Liver (tissue), 8 donors: ENCODE measurements at regions not wholly inside any gene's neighbourhood (a gene's known extent, or its start where the extent isn't known, plus 50 kb on each side); places are given as distances from the start of the nearest gene placed in this dataset.

ENCODE experiments used
- DNase-seq: peaks from one replicate; pipeline ENCODE4 v3.0.0-alpha.2; 2017; ENCODE audit warnings: low spot score
- H3K27ac ChIP-seq, 2 donors: one replicate each; pipeline ENCODE4 v1.7.0; 2013; ENCODE audit warnings: inconsistent platforms in 2 of 2, low read length in 2 of 2, control low read depth in 1 of 2, low read depth in 1 of 2, mild to moderate bottlenecking in 1 of 2
- H3K27me3 ChIP-seq, 4 donors: one replicate each; pipeline versions ENCODE4 v1.6.1 to v1.7.0; 2013; ENCODE audit warnings: low read length in 3 of 4, inconsistent platforms in 1 of 4, mild to moderate bottlenecking in 1 of 4, moderate library complexity in 1 of 4; ENCODE audit not compliant: control insufficient read depth in 4 of 4, insufficient read depth in 4 of 4
- H3K36me3 ChIP-seq, 4 donors: one replicate each; pipeline versions ENCODE4 v1.6.1 to v1.7.0; 2013; ENCODE audit warnings: low read length in 3 of 4, mild to moderate bottlenecking in 3 of 4, low read depth in 1 of 4, moderate library complexity in 1 of 4; ENCODE audit not compliant: control insufficient read depth in 4 of 4, insufficient read depth in 3 of 4
- H3K4me1 ChIP-seq, 4 donors: one replicate each; pipeline versions ENCODE4 v1.6.1 to v1.7.0; 2013; ENCODE audit warnings: low read length in 3 of 4, mild to moderate bottlenecking in 3 of 4, moderate library complexity in 1 of 4; ENCODE audit not compliant: control insufficient read depth in 4 of 4, insufficient read depth in 4 of 4
- H3K4me3 ChIP-seq, 3 donors: one replicate each; pipeline versions ENCODE4 v1.6.1 to v1.7.0; 2013; ENCODE audit warnings: low read length in 3 of 3, control low read depth in 1 of 3, low read depth in 1 of 3, mild to moderate bottlenecking in 1 of 3
- H3K9ac ChIP-seq, 2 donors: one replicate each; pipeline ENCODE4 v1.7.0; 2013; ENCODE audit warnings: low read length in 2 of 2, mild to moderate bottlenecking in 2 of 2, moderate library complexity in 2 of 2, control low read depth in 1 of 2, low read depth in 1 of 2
- H3K9me3 ChIP-seq, 4 donors: one replicate each; pipeline versions ENCODE4 v1.6.1 to v1.7.0; 2013; ENCODE audit warnings: low read length in 3 of 4; ENCODE audit not compliant: control insufficient read depth in 4 of 4
- EGR1 ChIP-seq, 2 donors: IDR thresholded peaks; 2 replicates each; pipeline ENCODE4 v1.6.1; 2016 to 2018; ENCODE audit warnings: antibody characterized with exemption in 2 of 2, low read depth in 2 of 2
- FOXA1 ChIP-seq: IDR thresholded peaks from 2 replicates; pipeline ENCODE4 v1.6.1; 2016; ENCODE audit warnings: antibody characterized with exemption
- FOXA2 ChIP-seq: IDR thresholded peaks from 2 replicates; pipeline ENCODE4 v1.6.1; 2016; ENCODE audit warnings: antibody characterized with exemption
- GABPA ChIP-seq, 2 donors: IDR thresholded peaks in 1 of 2; conservative IDR thresholded peaks in 1 of 2; 2 replicates each; pipeline ENCODE4 v1.6.1; 2016; ENCODE audit warnings: antibody characterized with exemption in 2 of 2, mild to moderate bottlenecking in 1 of 2, moderate library complexity in 1 of 2
- HNF4A ChIP-seq, 2 donors: conservative IDR thresholded peaks; 2 replicates each; pipeline ENCODE4 v1.6.1; 2016; ENCODE audit warnings: antibody characterized with exemption in 2 of 2, mild to moderate bottlenecking in 2 of 2
- HNF4G ChIP-seq: IDR thresholded peaks from 2 replicates; pipeline ENCODE4 v1.6.1; 2016; ENCODE audit warnings: antibody characterized with exemption
- JUND ChIP-seq, 2 donors: IDR thresholded peaks; 2 replicates each; pipeline ENCODE4 v1.6.1; 2016; ENCODE audit warnings: antibody characterized with exemption in 2 of 2
- NR2F2 ChIP-seq: IDR thresholded peaks from 2 replicates; pipeline ENCODE4 v1.6.1; 2016; ENCODE audit warnings: antibody characterized with exemption
- RAD21 ChIP-seq, 2 donors: IDR thresholded peaks; 2 replicates each; pipeline ENCODE4 v1.6.1; 2016; ENCODE audit warnings: antibody characterized with exemption in 2 of 2, mild to moderate bottlenecking in 2 of 2
- RXRA ChIP-seq, 2 donors: IDR thresholded peaks; 2 replicates each; pipeline ENCODE4 v1.6.1; 2017 to 2018; ENCODE audit warnings: antibody characterized with exemption in 2 of 2, mild to moderate bottlenecking in 1 of 2
- SP1 ChIP-seq: IDR thresholded peaks from 2 replicates; pipeline ENCODE4 v1.6.1; 2018; ENCODE audit warnings: antibody characterized with exemption, mild to moderate bottlenecking
- TAF1 ChIP-seq: conservative IDR thresholded peaks from 2 replicates; pipeline ENCODE4 v1.6.1; 2016; ENCODE audit warnings: antibody characterized with exemption, mild to moderate bottlenecking
- YY1 ChIP-seq: IDR thresholded peaks from 2 replicates; pipeline ENCODE4 v1.6.1; 2016; ENCODE audit warnings: antibody characterized with exemption, mild to moderate bottlenecking
- WGBS: extraction: QIAGEN DNeasy Blood & Tissue Kit; methylation state at CpG from one replicate; pipeline ENCODE4 v1.1.7; 2013; 5-methylcytosine and 5-hydroxymethylcytosine counted together
- TF ChIP-seq, protein P1 (sequence below): IDR thresholded peaks from 2 replicates; pipeline ENCODE4 v1.6.1; 2016; ENCODE audit warnings: antibody characterized with exemption
- TF ChIP-seq, protein P2 (sequence below): IDR thresholded peaks from 2 replicates; pipeline ENCODE4 v1.6.1; 2016; ENCODE audit warnings: antibody characterized with exemption
- TF ChIP-seq, protein P3 (sequence below): IDR thresholded peaks from 2 replicates; pipeline ENCODE4 v1.6.1; 2016; ENCODE audit warnings: antibody characterized with exemption, mild to moderate bottlenecking
- TF ChIP-seq, protein P4 (sequence below): fragments of 150-350 bp; IDR thresholded peaks from 2 replicates; pipeline ENCODE4 v1.5.1; 2017; ENCODE audit warnings: improper control_type of control experiment, low read depth, low read length; ENCODE audit not compliant: missing input control
- TF ChIP-seq, protein P5 (sequence below): IDR thresholded peaks from 2 replicates; pipeline ENCODE4 v1.6.1; 2016; ENCODE audit warnings: antibody characterized with exemption
- donor health status: healthy.
- donor health status: healthy.
- donor health status: healthy.
- donor health status: healthy.
- donor health status: healthy.

DNA sequence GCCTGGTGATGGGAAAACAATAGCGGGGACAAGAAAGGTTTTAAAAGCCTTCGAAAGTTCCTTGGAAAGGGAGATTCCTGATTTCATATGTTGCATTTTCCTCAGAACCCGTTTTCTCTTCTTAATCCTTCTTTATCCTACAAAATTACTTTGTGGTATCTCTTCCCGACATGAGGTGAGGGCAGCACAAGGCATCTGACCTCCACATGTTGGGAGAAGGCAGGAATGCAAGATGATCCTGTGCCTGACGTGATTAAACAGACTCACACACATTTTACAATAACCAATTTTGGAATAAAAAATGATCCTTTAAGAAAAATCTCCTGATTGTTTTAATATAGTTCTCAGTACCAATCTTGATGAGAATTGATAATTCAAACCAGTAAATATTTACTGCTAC lies 153.3 kb upstream of the MKLN1 start:
- H3K36me3 ChIP-seq = no peaks in the 10 kb centered on the region
- 85% methylated on average over 5 of the region's 5 CpGs for WGBS
- no peaks in the 10 kb centered on the region for H3K9me3 ChIP-seq
- no peaks in the 10 kb centered on the region for H3K27me3 ChIP-seq
- no peak overlapping the region for H3K27ac ChIP-seq
- TF ChIP-seq, protein P1, sequence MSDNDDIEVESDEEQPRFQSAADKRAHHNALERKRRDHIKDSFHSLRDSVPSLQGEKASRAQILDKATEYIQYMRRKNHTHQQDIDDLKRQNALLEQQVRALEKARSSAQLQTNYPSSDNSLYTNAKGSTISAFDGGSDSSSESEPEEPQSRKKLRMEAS = no peak
- TF ChIP-seq EGR1 (IDR thresholded peaks at IDR 0.05; ENCODE audit: low read depth in 2 of 2) (no peak), RXRA (IDR thresholded peaks at IDR 0.05) (no peak), GABPA (IDR thresholded peaks at IDR 0.05 in 1 of 2, conservative IDR thresholded peaks at IDR 0.05 in 1 of 2) (no peak), NR2F2 (no peak), JUND (IDR thresholded peaks at IDR 0.05) (no peak), TAF1 (no peak), FOXA1 (no peak), SP1 (no peak), FOXA2 (no peak), HNF4A (conservative IDR thresholded peaks at IDR 0.05) (no peak), YY1 (no peak), RAD21 (IDR thresholded peaks at IDR 0.05) (no peak), HNF4G (no peak)
- TF ChIP-seq, protein P2, sequence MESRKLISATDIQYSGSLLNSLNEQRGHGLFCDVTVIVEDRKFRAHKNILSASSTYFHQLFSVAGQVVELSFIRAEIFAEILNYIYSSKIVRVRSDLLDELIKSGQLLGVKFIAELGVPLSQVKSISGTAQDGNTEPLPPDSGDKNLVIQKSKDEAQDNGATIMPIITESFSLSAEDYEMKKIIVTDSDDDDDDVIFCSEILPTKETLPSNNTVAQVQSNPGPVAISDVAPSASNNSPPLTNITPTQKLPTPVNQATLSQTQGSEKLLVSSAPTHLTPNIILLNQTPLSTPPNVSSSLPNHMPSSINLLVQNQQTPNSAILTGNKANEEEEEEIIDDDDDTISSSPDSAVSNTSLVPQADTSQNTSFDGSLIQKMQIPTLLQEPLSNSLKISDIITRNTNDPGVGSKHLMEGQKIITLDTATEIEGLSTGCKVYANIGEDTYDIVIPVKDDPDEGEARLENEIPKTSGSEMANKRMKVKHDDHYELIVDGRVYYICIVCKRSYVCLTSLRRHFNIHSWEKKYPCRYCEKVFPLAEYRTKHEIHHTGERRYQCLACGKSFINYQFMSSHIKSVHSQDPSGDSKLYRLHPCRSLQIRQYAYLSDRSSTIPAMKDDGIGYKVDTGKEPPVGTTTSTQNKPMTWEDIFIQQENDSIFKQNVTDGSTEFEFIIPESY = no peak
- TF ChIP-seq, protein P3, sequence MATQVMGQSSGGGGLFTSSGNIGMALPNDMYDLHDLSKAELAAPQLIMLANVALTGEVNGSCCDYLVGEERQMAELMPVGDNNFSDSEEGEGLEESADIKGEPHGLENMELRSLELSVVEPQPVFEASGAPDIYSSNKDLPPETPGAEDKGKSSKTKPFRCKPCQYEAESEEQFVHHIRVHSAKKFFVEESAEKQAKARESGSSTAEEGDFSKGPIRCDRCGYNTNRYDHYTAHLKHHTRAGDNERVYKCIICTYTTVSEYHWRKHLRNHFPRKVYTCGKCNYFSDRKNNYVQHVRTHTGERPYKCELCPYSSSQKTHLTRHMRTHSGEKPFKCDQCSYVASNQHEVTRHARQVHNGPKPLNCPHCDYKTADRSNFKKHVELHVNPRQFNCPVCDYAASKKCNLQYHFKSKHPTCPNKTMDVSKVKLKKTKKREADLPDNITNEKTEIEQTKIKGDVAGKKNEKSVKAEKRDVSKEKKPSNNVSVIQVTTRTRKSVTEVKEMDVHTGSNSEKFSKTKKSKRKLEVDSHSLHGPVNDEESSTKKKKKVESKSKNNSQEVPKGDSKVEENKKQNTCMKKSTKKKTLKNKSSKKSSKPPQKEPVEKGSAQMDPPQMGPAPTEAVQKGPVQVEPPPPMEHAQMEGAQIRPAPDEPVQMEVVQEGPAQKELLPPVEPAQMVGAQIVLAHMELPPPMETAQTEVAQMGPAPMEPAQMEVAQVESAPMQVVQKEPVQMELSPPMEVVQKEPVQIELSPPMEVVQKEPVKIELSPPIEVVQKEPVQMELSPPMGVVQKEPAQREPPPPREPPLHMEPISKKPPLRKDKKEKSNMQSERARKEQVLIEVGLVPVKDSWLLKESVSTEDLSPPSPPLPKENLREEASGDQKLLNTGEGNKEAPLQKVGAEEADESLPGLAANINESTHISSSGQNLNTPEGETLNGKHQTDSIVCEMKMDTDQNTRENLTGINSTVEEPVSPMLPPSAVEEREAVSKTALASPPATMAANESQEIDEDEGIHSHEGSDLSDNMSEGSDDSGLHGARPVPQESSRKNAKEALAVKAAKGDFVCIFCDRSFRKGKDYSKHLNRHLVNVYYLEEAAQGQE = no peak
- TF ChIP-seq, protein P4, sequence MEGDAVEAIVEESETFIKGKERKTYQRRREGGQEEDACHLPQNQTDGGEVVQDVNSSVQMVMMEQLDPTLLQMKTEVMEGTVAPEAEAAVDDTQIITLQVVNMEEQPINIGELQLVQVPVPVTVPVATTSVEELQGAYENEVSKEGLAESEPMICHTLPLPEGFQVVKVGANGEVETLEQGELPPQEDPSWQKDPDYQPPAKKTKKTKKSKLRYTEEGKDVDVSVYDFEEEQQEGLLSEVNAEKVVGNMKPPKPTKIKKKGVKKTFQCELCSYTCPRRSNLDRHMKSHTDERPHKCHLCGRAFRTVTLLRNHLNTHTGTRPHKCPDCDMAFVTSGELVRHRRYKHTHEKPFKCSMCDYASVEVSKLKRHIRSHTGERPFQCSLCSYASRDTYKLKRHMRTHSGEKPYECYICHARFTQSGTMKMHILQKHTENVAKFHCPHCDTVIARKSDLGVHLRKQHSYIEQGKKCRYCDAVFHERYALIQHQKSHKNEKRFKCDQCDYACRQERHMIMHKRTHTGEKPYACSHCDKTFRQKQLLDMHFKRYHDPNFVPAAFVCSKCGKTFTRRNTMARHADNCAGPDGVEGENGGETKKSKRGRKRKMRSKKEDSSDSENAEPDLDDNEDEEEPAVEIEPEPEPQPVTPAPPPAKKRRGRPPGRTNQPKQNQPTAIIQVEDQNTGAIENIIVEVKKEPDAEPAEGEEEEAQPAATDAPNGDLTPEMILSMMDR = no peak
- TF ChIP-seq, protein P5, sequence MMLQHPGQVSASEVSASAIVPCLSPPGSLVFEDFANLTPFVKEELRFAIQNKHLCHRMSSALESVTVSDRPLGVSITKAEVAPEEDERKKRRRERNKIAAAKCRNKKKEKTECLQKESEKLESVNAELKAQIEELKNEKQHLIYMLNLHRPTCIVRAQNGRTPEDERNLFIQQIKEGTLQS = no peak
- no peak for DNase-seq
- H3K4me1 ChIP-seq = no peaks in the 10 kb centered on the region
- no peak overlapping the region for H3K9ac ChIP-seq
- no peak overlapping the region for H3K4me3 ChIP-seq

DNA sequence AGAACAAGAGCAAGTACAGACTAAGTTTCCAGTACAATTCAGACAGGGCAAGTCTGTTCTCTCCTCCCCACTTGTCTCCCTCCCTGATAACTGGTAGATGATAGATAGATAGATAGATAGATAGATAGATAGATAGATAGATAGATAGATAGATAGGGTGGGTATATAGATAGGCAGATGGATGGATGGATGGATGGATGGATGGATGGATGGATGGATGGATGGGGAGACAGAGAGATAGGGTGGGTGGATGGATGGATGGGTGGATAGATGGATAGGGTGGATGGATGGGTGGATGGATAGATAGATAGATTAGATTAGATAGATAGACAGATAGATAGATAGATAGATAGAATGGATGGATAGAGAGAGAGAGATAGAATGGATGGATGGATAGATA lies 152.8 kb upstream of the MKLN1 start:
- Histone ChIP-seq H3K4me1 (no peaks in the 10 kb centered on the region), H3K27me3 (no peaks in the 10 kb centered on the region), H3K27ac (no peak overlapping the region), H3K36me3 (no peaks in the 10 kb centered on the region), H3K4me3 (no peak overlapping the region), H3K9ac (no peak overlapping the region), H3K9me3 (no peaks in the 10 kb centered on the region)
- no peak for DNase-seq
- TF ChIP-seq FOXA2 (no peak), NR2F2 (no peak), RAD21 (IDR thresholded peaks at IDR 0.05) (no peak), RXRA (IDR thresholded peaks at IDR 0.05) (no peak), JUND (IDR thresholded peaks at IDR 0.05) (no peak), GABPA (IDR thresholded peaks at IDR 0.05 in 1 of 2, conservative IDR thresholded peaks at IDR 0.05 in 1 of 2) (no peak), FOXA1 (no peak), HNF4A (conservative IDR thresholded peaks at IDR 0.05) (no peak), SP1 (no peak), YY1 (no peak), HNF4G (no peak), EGR1 (IDR thresholded peaks at IDR 0.05; ENCODE audit: low read depth in 2 of 2) (no peak)
- TF ChIP-seq, protein P3 = no peak
- TF ChIP-seq, protein P2 = no peak
- TF ChIP-seq, protein P5 = no peak
